ENCODE measurements at regions not wholly inside any gene's neighbourhood (a gene's known extent, or its start where the extent isn't known, plus 50 kb on each side); places are given as distances from the start of the nearest gene placed in this dataset.

DNA sequence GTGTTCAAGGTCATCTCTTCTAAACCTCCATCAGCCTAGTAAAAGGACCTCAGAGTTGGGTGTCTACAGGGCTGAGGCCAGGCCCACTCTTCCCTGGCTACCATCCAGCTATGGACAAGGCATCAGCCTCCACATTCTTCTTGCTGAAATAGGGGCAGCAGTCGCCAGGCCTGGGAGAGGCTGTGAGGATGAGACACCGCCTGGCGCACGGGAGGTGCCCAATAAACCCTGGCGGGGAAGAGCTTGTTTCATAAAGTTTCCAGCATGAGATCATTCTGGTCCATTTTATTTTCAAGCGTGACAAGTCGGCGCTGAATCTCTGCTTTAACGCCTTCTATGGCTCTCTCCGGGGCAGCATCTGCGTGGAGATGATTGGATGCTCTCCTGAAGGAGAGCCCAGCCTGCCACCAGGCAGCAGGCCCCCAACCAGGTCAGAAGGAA, 153.4 kb downstream of the OLFM1 start:
- TF ChIP-seq SIN3A (IDR thresholded peaks at IDR 0.05; ENCODE audit: borderline replicate concordance, insufficient read depth, low read length) (no peak), POLR2AphosphoS5 (IDR thresholded peaks at IDR 0.05; ENCODE audit: low read depth, low read length) (no peak), FOXP2 (optimal IDR thresholded peaks at IDR 0.05; ENCODE audit: borderline replicate concordance, extremely low read depth, extremely low read length, insufficient read depth) (no peak), TAF1 (IDR thresholded peaks at IDR 0.05; ENCODE audit: borderline replicate concordance, insufficient read depth, low read length) (no peak)
- TF ChIP-seq, protein P1, sequence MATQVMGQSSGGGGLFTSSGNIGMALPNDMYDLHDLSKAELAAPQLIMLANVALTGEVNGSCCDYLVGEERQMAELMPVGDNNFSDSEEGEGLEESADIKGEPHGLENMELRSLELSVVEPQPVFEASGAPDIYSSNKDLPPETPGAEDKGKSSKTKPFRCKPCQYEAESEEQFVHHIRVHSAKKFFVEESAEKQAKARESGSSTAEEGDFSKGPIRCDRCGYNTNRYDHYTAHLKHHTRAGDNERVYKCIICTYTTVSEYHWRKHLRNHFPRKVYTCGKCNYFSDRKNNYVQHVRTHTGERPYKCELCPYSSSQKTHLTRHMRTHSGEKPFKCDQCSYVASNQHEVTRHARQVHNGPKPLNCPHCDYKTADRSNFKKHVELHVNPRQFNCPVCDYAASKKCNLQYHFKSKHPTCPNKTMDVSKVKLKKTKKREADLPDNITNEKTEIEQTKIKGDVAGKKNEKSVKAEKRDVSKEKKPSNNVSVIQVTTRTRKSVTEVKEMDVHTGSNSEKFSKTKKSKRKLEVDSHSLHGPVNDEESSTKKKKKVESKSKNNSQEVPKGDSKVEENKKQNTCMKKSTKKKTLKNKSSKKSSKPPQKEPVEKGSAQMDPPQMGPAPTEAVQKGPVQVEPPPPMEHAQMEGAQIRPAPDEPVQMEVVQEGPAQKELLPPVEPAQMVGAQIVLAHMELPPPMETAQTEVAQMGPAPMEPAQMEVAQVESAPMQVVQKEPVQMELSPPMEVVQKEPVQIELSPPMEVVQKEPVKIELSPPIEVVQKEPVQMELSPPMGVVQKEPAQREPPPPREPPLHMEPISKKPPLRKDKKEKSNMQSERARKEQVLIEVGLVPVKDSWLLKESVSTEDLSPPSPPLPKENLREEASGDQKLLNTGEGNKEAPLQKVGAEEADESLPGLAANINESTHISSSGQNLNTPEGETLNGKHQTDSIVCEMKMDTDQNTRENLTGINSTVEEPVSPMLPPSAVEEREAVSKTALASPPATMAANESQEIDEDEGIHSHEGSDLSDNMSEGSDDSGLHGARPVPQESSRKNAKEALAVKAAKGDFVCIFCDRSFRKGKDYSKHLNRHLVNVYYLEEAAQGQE (IDR thresholded peaks at IDR 0.05; ENCODE audit: insufficient read depth in 1 of 2, low read depth in 2 of 2, low read length in 2 of 2) = no peak

DNA sequence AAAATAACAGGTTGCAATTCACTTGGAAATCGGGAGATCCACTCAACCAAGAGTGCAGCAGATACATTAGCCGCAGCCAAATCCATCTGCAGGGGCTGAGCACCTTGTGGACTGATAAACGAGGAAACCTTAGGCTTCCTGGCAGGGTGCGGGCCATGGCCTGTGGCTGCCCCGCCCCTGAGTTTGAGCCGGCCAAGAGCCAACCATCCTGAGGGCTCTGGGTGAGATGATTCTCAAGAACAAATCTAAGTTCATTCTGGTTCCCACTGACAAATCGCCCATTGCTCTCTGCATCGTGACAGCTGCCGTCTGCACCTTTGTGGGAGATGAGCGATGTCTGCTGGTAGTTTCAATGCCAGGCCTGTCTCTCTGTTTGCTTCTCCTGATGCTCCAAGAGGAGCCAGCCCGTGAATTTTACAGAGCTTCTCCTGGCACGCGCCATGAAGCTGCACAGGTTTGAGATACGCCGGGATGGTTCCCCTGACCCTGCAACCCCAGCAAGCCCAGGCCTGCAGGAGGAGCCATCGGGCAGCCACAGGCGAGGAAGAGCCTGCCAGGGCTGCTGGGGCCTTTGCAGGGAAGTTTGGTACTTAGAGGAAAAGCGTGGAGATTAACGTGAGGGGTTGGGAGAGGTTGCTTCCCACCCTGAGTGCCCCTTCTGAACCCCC, 154.0 kb downstream of the OLFM1 start:
- no peak for TF ChIP-seq POLR2AphosphoS5 (IDR thresholded peaks at IDR 0.05; ENCODE audit: low read depth, low read length)
- no peak for TF ChIP-seq FOXP2 (optimal IDR thresholded peaks at IDR 0.05; ENCODE audit: borderline replicate concordance, extremely low read depth, extremely low read length, insufficient read depth)
- no peak for TF ChIP-seq SIN3A (IDR thresholded peaks at IDR 0.05; ENCODE audit: borderline replicate concordance, insufficient read depth, low read length)
- no peak for TF ChIP-seq TAF1 (IDR thresholded peaks at IDR 0.05; ENCODE audit: borderline replicate concordance, insufficient read depth, low read length)

- TF ChIP-seq FOXP2 (optimal IDR thresholded peaks at IDR 0.05; ENCODE audit: borderline replicate concordance, extremely low read depth, extremely low read length, insufficient read depth) (no peak), TAF1 (IDR thresholded peaks at IDR 0.05; ENCODE audit: borderline replicate concordance, insufficient read depth, low read length) (no peak), POLR2AphosphoS5 (IDR thresholded peaks at IDR 0.05; ENCODE audit: low read depth, low read length) (no peak), SIN3A (IDR thresholded peaks at IDR 0.05; ENCODE audit: borderline replicate concordance, insufficient read depth, low read length) (no peak)
- TF ChIP-seq, protein P1 (IDR thresholded peaks at IDR 0.05; ENCODE audit: insufficient read depth in 1 of 2, low read depth in 2 of 2, low read length in 2 of 2) = no peak
Measured at GRCh38 chr9:135242049-135242396, 154.6 kb downstream of the OLFM1 start.

- TF ChIP-seq TAF1 (IDR thresholded peaks at IDR 0.05; ENCODE audit: borderline replicate concordance, insufficient read depth, low read length) = no peak
Measured at GRCh38 chr9:135242406-135242805, 154.9 kb downstream of the OLFM1 start.

- no peak for TF ChIP-seq SIN3A (IDR thresholded peaks at IDR 0.05; ENCODE audit: borderline replicate concordance, insufficient read depth, low read length)
- no peak for TF ChIP-seq FOXP2 (optimal IDR thresholded peaks at IDR 0.05; ENCODE audit: borderline replicate concordance, extremely low read depth, extremely low read length, insufficient read depth)
- no peak for TF ChIP-seq POLR2AphosphoS5 (IDR thresholded peaks at IDR 0.05; ENCODE audit: low read depth, low read length)
- TF ChIP-seq, protein P1 (IDR thresholded peaks at IDR 0.05; ENCODE audit: insufficient read depth in 1 of 2, low read depth in 2 of 2, low read length in 2 of 2) = no peak
- no peak for TF ChIP-seq TAF1 (IDR thresholded peaks at IDR 0.05; ENCODE audit: borderline replicate concordance, insufficient read depth, low read length)
Measured at GRCh38 chr9:135243201-135244190, 156.0 kb downstream of the OLFM1 start.
